IMR-90 (cell line): ENCODE measurements at regions not wholly inside any gene's neighbourhood (a gene's known extent, or its start where the extent isn't known, plus 50 kb on each side); places are given as distances from the start of the nearest gene placed in this dataset.

Experiments used
- CTCF ChIP-seq: conservative IDR thresholded peaks from 2 replicates; pipeline ENCODE4 v1.5.1; 2012; ENCODE audit warnings: mild to moderate bottlenecking, low read depth, low read length, improper control_type of control experiment
- FOS ChIP-seq: fragments of 150-350 bp; IDR thresholded peaks from 2 replicates; pipeline ENCODE4 v1.6.1; 2016; ENCODE audit warnings: low read depth, low read length

DNA sequence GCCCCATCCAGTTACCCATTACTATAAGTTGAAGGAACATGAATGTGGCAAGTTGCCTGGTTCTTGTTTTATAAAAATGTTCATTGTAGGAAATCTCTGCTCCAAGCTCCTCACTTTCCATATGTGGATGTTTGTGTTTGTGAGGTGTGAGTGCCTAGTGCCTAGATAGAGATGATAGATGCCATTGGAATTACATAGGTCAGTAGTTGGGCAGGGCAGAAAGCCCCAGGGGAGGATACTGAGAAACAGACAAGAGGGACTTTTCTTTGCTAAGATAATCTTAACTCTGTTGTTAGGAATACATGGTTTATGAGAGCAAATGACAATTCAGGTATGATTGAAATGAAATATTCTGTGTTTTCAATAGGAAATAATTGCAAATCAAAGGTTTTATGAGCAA is 226.3 kb upstream of the GRIP1 start:
- TF ChIP-seq CTCF (no peak), FOS (no peak)
